Spleen (tissue), 11 donors: ENCODE measurements at regions not wholly inside any gene's neighbourhood (a gene's known extent, or its start where the extent isn't known, plus 50 kb on each side); places are given as distances from the start of the nearest gene placed in this dataset.

Source experiments
- DNase-seq: peaks from one replicate; pipeline ENCODE4 v3.0.0-alpha.2; 2020
- H3K27ac ChIP-seq, 8 donors: fragments of 200-600 bp; sonication (generic) in 7 of 8; 1 replicate in 4 of 8; 2 replicates in 4 of 8; pipeline versions ENCODE4 v1.5.0 to v1.8.0; 2016 to 2021; ENCODE audit warnings: inconsistent platforms in 4 of 8, mild to moderate bottlenecking in 4 of 8, moderate library complexity in 1 of 8
- H3K27me3 ChIP-seq, 7 donors: fragments of 200-600 bp; sonication (generic) in 6 of 7; replicated peaks in 1 of 7; 1 replicate in 4 of 7; 2 replicates in 3 of 7; pipeline versions ENCODE4 v1.5.0 to v1.8.0; 2016 to 2021; ENCODE audit warnings: inconsistent platforms in 3 of 7, mild to moderate bottlenecking in 1 of 7
- H3K36me3 ChIP-seq, 6 donors: fragments of 200-600 bp; sonication (generic) in 5 of 6; 1 replicate in 4 of 6; 2 replicates in 2 of 6; pipeline versions ENCODE4 v1.5.0 to v1.8.0; 2016 to 2021; ENCODE audit warnings: inconsistent platforms in 2 of 6
- H3K4me1 ChIP-seq, 6 donors: fragments of 200-600 bp; sonication (generic) in 5 of 6; 1 replicate in 3 of 6; 2 replicates in 3 of 6; pipeline versions ENCODE4 v1.5.0 to v1.8.0; 2016 to 2021; ENCODE audit warnings: inconsistent platforms in 3 of 6
- H3K4me3 ChIP-seq, 8 donors: fragments of 200-600 bp; sonication (generic) in 7 of 8; 1 replicate in 4 of 8; 2 replicates in 4 of 8; pipeline versions ENCODE4 v1.5.0 to v1.8.0; 2016 to 2021; ENCODE audit warnings: inconsistent platforms in 4 of 8, mild to moderate bottlenecking in 4 of 8, moderate library complexity in 2 of 8
- H3K9me3 ChIP-seq, 8 donors: fragments of 200-600 bp; sonication (generic) in 7 of 8; 1 replicate in 4 of 8; 2 replicates in 4 of 8; pipeline versions ENCODE4 v1.5.0 to v1.8.0; 2016 to 2021; ENCODE audit warnings: inconsistent platforms in 4 of 8
- POLR2A ChIP-seq, 3 donors: fragments of 450-650 bp; IDR thresholded peaks; one replicate each; pipeline ENCODE4 v1.5.1; 2017; ENCODE audit warnings: antibody characterized with exemption in 3 of 3, mild to moderate bottlenecking in 1 of 3
- POLR2AphosphoS5 ChIP-seq, 3 donors: sonication (generic); formaldehyde crosslinking; IDR thresholded peaks; one replicate each; pipeline ENCODE4 v1.5.1; 2017; ENCODE audit warnings: antibody characterized with exemption in 3 of 3
- WGBS, 5 donors: extraction: QIAGEN DNeasy Blood & Tissue Kit in 3 of 5; methylation state at CpG; one replicate each; pipeline versions ENCODE4 v1.1.5 to v1.1.7; 2013 to 2018; 5-methylcytosine and 5-hydroxymethylcytosine counted together
- intact Hi-C: fragments of 100-400 bp; cut with DNase I; formaldehyde crosslinking; loops from one replicate; pipeline ENCODE4 v1.15.0; 2023; ENCODE audit warnings: low total_unique reads
- TF ChIP-seq, protein P1 (sequence below), 11 experiments: fragments of 200-600 bp in 7 of 11; fragments of 450-650 bp in 4 of 11; sonication (generic) in 4 of 11; IDR thresholded peaks in 8 of 11; conservative IDR thresholded peaks in 3 of 11; 1 replicate in 7 of 11; 2 replicates in 4 of 11; pipeline versions ENCODE4 v1.4.0 to v1.8.0; 2016 to 2021; ENCODE audit warnings: antibody characterized with exemption in 11 of 11, inconsistent platforms in 4 of 11, mild to moderate bottlenecking in 1 of 11
- donor health status: healthy with polysubstance abuse.
- donor health status: DM: no; HTN: no; CAD: no; lungs with moderate emphysema.
- donor health status: DM: no; HTN: no; CAD: no.
- donor health status: Bipolar disorder and iron deficiency.
- donor health status: healthy.
- donor health status: DM: no; HTN: no; CAD: no.
- donor health status: DM: yes; HTN: yes; CAD: no.

DNA sequence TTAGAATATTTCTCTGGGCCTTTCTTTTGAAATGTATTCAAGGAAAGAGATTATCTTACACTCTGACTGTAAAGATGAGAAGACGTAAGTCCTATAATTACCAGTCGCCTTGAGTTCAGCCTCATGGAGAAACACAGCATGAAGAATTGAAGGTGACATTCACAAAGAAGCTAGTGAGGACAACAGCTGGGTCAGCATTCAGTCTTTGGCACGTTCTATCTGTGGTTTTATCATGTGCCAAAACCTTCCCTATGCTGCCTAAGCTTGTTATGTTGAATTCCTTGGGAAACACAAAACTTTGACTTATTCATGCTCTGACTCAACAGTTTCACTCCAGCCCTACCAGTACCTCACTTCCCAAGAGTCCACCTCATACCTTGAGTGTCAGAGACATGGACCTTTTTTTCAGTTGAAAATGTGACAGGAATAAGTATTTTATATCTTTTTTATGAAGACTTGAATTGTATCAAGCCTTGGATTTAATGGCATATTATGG, 198.8 kb upstream of the KIRREL3 start:
- Histone ChIP-seq H3K9me3 (peaks cover 0 to 13% (median 2%) of the 10 kb centered on the region in 8 donors), H3K27me3 (no peaks in the 10 kb centered on the region), H3K36me3 (no peaks in the 10 kb centered on the region), H3K4me1 (no peaks in the 10 kb centered on the region), H3K4me3 (no peak overlapping the region), H3K27ac (no peak overlapping the region)
- 68 to 83% (median 73%) methylated on average over 3 of the region's 3 CpGs for WGBS, 5 donors
- no peak for DNase-seq
- TF ChIP-seq POLR2A (IDR thresholded peaks at IDR 0.05), result no peak
- TF ChIP-seq, protein P1, sequence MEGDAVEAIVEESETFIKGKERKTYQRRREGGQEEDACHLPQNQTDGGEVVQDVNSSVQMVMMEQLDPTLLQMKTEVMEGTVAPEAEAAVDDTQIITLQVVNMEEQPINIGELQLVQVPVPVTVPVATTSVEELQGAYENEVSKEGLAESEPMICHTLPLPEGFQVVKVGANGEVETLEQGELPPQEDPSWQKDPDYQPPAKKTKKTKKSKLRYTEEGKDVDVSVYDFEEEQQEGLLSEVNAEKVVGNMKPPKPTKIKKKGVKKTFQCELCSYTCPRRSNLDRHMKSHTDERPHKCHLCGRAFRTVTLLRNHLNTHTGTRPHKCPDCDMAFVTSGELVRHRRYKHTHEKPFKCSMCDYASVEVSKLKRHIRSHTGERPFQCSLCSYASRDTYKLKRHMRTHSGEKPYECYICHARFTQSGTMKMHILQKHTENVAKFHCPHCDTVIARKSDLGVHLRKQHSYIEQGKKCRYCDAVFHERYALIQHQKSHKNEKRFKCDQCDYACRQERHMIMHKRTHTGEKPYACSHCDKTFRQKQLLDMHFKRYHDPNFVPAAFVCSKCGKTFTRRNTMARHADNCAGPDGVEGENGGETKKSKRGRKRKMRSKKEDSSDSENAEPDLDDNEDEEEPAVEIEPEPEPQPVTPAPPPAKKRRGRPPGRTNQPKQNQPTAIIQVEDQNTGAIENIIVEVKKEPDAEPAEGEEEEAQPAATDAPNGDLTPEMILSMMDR (IDR thresholded peaks at IDR 0.05 in 8 of 11, conservative IDR thresholded peaks at IDR 0.05 in 3 of 11), result no peak
- TF ChIP-seq POLR2AphosphoS5 (IDR thresholded peaks at IDR 0.05), result no peak
- intact Hi-C loops, result no loop called here

GRCh38 chr11:127195501-127196120, 195.0 kb upstream of the KIRREL3 start:
- WGBS, 5 donors, result 62 to 70% (median 65%) methylated on average over 8 of the region's 8 CpGs
- intact Hi-C loops, result no loop called here
- no peak overlapping the region for H3K27ac ChIP-seq
- no peaks in the 10 kb centered on the region for H3K4me1 ChIP-seq
- no peak overlapping the region for H3K4me3 ChIP-seq
- DNase-seq, result no peak
- no peaks in the 10 kb centered on the region for H3K36me3 ChIP-seq
- H3K27me3 ChIP-seq, result no peaks in the 10 kb centered on the region
- H3K9me3 ChIP-seq, result no peaks in the 10 kb centered on the region
- no peak for TF ChIP-seq POLR2A (IDR thresholded peaks at IDR 0.05)
- TF ChIP-seq, protein P1 (IDR thresholded peaks at IDR 0.05 in 8 of 11, conservative IDR thresholded peaks at IDR 0.05 in 3 of 11), result no peak
- no peak for TF ChIP-seq POLR2AphosphoS5 (IDR thresholded peaks at IDR 0.05)

DNA sequence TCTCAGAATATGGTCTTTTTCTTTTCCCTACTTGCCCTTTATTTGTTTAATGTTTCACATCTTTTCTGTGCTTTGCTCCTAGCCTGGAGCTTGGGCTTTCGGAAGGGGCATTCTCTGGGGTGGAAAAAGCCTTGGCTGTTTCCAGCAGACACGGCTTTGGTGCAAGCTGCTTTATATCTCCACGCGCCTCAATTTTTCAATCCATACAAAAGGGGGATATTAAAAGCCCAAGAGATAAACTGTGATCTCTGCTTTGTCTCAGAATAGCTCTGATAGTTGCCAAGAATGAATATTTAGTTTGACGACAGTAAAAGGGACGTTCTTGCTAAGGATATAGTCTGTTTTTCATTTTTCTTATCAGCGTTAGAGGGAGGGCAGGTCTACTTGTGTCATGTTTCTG, 194.0 kb upstream of the KIRREL3 start:
- intact Hi-C loops, result no loop called here
- TF ChIP-seq, protein P1 (IDR thresholded peaks at IDR 0.05 in 8 of 11, conservative IDR thresholded peaks at IDR 0.05 in 3 of 11), result no peak
- H3K4me1 ChIP-seq, result no peaks in the 10 kb centered on the region
- no peak overlapping the region for H3K27ac ChIP-seq
- WGBS, 5 donors, result 78 to 87% (median 83%) methylated on average over 7 of the region's 7 CpGs
- no peak overlapping the region for H3K4me3 ChIP-seq
- H3K36me3 ChIP-seq, result no peaks in the 10 kb centered on the region
- H3K27me3 ChIP-seq, result no peaks in the 10 kb centered on the region
- no peaks in the 10 kb centered on the region for H3K9me3 ChIP-seq
- no peak for DNase-seq

- intact Hi-C loops, result no loop called here
- no peaks in the 10 kb centered on the region for H3K36me3 ChIP-seq
- H3K4me3 ChIP-seq, result no peak overlapping the region
- WGBS, 5 donors, result 44 to 62% (median 54%) methylated on average over 3 of the region's 3 CpGs
- DNase-seq, result no peak
- H3K27ac ChIP-seq, result no peak overlapping the region
- no peaks in the 10 kb centered on the region for H3K27me3 ChIP-seq
- TF ChIP-seq, protein P1 (IDR thresholded peaks at IDR 0.05 in 8 of 11, conservative IDR thresholded peaks at IDR 0.05 in 3 of 11), result no peak
- TF ChIP-seq POLR2A (IDR thresholded peaks at IDR 0.05) (no peak), POLR2AphosphoS5 (IDR thresholded peaks at IDR 0.05) (no peak)
- H3K9me3 ChIP-seq, result no peaks in the 10 kb centered on the region
- no peaks in the 10 kb centered on the region for H3K4me1 ChIP-seq
These were observed 193.4 kb upstream of the KIRREL3 start for GRCh38 chr11:127193950-127194349.
